Lower lobe of right lung (tissue), 2 donors: ENCODE measurements at regions not wholly inside any gene's neighbourhood (a gene's known extent, or its start where the extent isn't known, plus 50 kb on each side); places are given as distances from the start of the nearest gene placed in this dataset.

Experiments
- ATAC-seq, 2 donors: fragments of 200-7000 bp; cut with Tn5 transposase; one replicate each; pipeline ENCODE4 v1.9.1; 2020 to 2022; ENCODE audit warnings: mild to moderate bottlenecking in 2 of 2, moderate library complexity in 2 of 2
- DNase-seq: peaks from one replicate; pipeline ENCODE4 v3.0.0-alpha.2; 2020
- H3K27ac ChIP-seq: fragments of 200-600 bp; one replicate; pipeline ENCODE4 v1.8.0; 2022
- H3K27me3 ChIP-seq: fragments of 200-600 bp; one replicate; pipeline ENCODE4 v1.8.0; 2022; ENCODE audit warnings: low read depth
- H3K36me3 ChIP-seq: fragments of 200-600 bp; one replicate; pipeline ENCODE4 v1.8.0; 2022; ENCODE audit warnings: mild to moderate bottlenecking
- H3K4me1 ChIP-seq: fragments of 200-600 bp; one replicate; pipeline ENCODE4 v1.8.0; 2022
- H3K4me3 ChIP-seq: fragments of 200-600 bp; one replicate; pipeline ENCODE4 v1.8.0; 2022; ENCODE audit warnings: mild to moderate bottlenecking
- H3K9me3 ChIP-seq: fragments of 200-600 bp; one replicate; pipeline ENCODE4 v1.8.0; 2022
- CTCF ChIP-seq: fragments of 200-600 bp; IDR thresholded peaks from one replicate; pipeline ENCODE4 v1.8.0; 2022; ENCODE audit warnings: antibody characterized with exemption, mild to moderate bottlenecking
- intact Hi-C: fragments of 100-400 bp; cut with DNase I; formaldehyde crosslinking; loops from one replicate; pipeline ENCODE4 v1.11.0; 2022
- donor health status: DM: no; HTN: yes; CAD: no; lungs with severe emphysema.

GRCh38 chr2:116680256-116680936, 1134.1 kb upstream of the DDX18 start:
- ATAC-seq = no peak
- no peak overlapping the region for H3K4me3 ChIP-seq
- no peak for TF ChIP-seq CTCF

GRCh38 chr2:116687371-116687770, 1127.1 kb upstream of the DDX18 start:
- intact Hi-C loops = no loop called here
- TF ChIP-seq CTCF = no peak
- Histone ChIP-seq H3K4me1 (no peaks in the 10 kb centered on the region), H3K9me3 (peaks cover 3% of the 10 kb centered on the region), H3K27ac (no peak overlapping the region), H3K36me3 (no peaks in the 10 kb centered on the region), H3K27me3 (no peaks in the 10 kb centered on the region), H3K4me3 (no peak overlapping the region)
- ATAC-seq (no peak), DNase-seq (no peak)

More at GRCh38 chr2:116680256-116680936, 1134.1 kb upstream of the DDX18 start:
- H3K9me3 ChIP-seq = no peaks in the 10 kb centered on the region
- H3K36me3 ChIP-seq = no peaks in the 10 kb centered on the region
- H3K4me1 ChIP-seq = no peaks in the 10 kb centered on the region
- DNase-seq = no peak
- intact Hi-C loops = no loop called here
- H3K27ac ChIP-seq = no peak overlapping the region
- no peaks in the 10 kb centered on the region for H3K27me3 ChIP-seq

- DNase-seq = no peak
- H3K4me1 ChIP-seq = no peaks in the 10 kb centered on the region
- no peaks in the 10 kb centered on the region for H3K36me3 ChIP-seq
- no peak overlapping the region for H3K4me3 ChIP-seq
- no peak overlapping the region for H3K27ac ChIP-seq
- peaks cover 3% of the 10 kb centered on the region for H3K9me3 ChIP-seq
- ATAC-seq = no peak
- intact Hi-C loops = no loop called here
- TF ChIP-seq CTCF = no peak
- no peaks in the 10 kb centered on the region for H3K27me3 ChIP-seq
These were observed 1121.5 kb upstream of the DDX18 start for GRCh38 chr2:116692988-116693387.

GRCh38 chr2:116696223-116696622, 1118.3 kb upstream of the DDX18 start:
- intact Hi-C loops = no loop called here
- Histone ChIP-seq H3K27me3 (no peaks in the 10 kb centered on the region), H3K4me1 (no peaks in the 10 kb centered on the region), H3K9me3 (no peaks in the 10 kb centered on the region), H3K4me3 (no peak overlapping the region), H3K27ac (no peak overlapping the region), H3K36me3 (no peaks in the 10 kb centered on the region)
- TF ChIP-seq CTCF = no peak
- DNase-seq = no peak
- no peak for ATAC-seq

- ATAC-seq (no peak), DNase-seq (no peak)
- TF ChIP-seq CTCF = no peak
- intact Hi-C loops = no loop called here
- Histone ChIP-seq H3K4me1 (no peaks in the 10 kb centered on the region), H3K4me3 (no peak overlapping the region), H3K27me3 (no peaks in the 10 kb centered on the region), H3K9me3 (no peaks in the 10 kb centered on the region), H3K36me3 (no peaks in the 10 kb centered on the region), H3K27ac (no peak overlapping the region)
These were observed 1117.6 kb upstream of the DDX18 start for GRCh38 chr2:116696903-116697302.
